NB4 (cell line): ENCODE measurements at regions not wholly inside any gene's neighbourhood (a gene's known extent, or its start where the extent isn't known, plus 50 kb on each side); places are given as distances from the start of the nearest gene placed in this dataset.

Source experiments
- DNase-seq: peaks from one replicate; pipeline ENCODE4 v3.0.0; 2010; ENCODE audit warnings: low read depth
- H3K4me3 ChIP-seq: one replicate; pipeline ENCODE4 v1.5.1; 2011; ENCODE audit warnings: mild to moderate bottlenecking, low read depth, low read length, moderate library complexity
- MAX ChIP-seq: IDR thresholded peaks from 2 replicates; pipeline ENCODE4 v1.6.1; 2011; ENCODE audit warnings: low read depth, low read length
- MYC ChIP-seq: IDR thresholded peaks from 2 replicates; pipeline ENCODE4 v1.6.1; 2011; ENCODE audit warnings: low read depth, low read length
- POLR2A ChIP-seq: IDR thresholded peaks from 2 replicates; pipeline ENCODE4 v1.6.1; 2011; ENCODE audit warnings: mild to moderate bottlenecking; ENCODE audit not compliant: insufficient read length; ENCODE audit errors: extremely low read depth
- TF ChIP-seq, protein P1 (sequence below): IDR thresholded peaks from one replicate; pipeline ENCODE4 v1.5.1; 2012; ENCODE audit warnings: low read depth, low read length

DNA sequence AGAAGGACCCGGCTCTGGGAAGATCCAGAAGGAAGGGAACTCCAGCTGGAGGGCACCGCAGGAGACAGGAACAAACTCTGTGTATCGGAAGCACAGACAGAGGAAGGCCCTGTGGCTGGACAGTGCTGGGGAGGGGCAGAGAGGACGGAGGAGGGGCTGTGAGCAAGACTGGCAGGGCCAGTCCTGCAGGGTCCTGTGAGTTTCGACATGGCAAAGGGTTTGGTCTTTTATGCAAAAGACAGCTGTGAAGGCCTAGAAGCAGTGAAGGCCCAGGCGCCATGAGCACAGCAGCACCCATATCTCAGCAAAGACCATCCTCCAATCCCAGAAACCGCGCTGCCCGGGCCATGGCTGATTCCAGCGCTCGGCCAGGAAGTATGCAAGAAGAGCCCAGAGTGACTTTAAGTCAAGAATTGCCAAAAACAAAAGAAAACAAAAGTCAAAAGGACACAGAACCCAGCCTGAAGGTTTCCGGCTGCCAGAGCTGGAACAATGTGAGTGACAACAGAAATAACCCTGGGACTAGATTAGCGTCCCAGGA is 126.5 kb downstream of the NCOR2 start:
- H3K4me3 ChIP-seq, result no peak overlapping the region
- TF ChIP-seq MAX (no peak), POLR2A (no peak), MYC (no peak)
- TF ChIP-seq, protein P1, sequence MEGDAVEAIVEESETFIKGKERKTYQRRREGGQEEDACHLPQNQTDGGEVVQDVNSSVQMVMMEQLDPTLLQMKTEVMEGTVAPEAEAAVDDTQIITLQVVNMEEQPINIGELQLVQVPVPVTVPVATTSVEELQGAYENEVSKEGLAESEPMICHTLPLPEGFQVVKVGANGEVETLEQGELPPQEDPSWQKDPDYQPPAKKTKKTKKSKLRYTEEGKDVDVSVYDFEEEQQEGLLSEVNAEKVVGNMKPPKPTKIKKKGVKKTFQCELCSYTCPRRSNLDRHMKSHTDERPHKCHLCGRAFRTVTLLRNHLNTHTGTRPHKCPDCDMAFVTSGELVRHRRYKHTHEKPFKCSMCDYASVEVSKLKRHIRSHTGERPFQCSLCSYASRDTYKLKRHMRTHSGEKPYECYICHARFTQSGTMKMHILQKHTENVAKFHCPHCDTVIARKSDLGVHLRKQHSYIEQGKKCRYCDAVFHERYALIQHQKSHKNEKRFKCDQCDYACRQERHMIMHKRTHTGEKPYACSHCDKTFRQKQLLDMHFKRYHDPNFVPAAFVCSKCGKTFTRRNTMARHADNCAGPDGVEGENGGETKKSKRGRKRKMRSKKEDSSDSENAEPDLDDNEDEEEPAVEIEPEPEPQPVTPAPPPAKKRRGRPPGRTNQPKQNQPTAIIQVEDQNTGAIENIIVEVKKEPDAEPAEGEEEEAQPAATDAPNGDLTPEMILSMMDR, result no peak

GRCh38 chr12:124440031-124440626 is 127.3 kb downstream of the NCOR2 start:
- H3K4me3 ChIP-seq, result no peak overlapping the region
- no peak for DNase-seq
- TF ChIP-seq POLR2A (no peak), MAX (no peak), MYC (no peak)
- TF ChIP-seq, protein P1, result no peak

More for the DNA sequence above, 126.5 kb downstream of the NCOR2 start:
- no peak for DNase-seq

DNA sequence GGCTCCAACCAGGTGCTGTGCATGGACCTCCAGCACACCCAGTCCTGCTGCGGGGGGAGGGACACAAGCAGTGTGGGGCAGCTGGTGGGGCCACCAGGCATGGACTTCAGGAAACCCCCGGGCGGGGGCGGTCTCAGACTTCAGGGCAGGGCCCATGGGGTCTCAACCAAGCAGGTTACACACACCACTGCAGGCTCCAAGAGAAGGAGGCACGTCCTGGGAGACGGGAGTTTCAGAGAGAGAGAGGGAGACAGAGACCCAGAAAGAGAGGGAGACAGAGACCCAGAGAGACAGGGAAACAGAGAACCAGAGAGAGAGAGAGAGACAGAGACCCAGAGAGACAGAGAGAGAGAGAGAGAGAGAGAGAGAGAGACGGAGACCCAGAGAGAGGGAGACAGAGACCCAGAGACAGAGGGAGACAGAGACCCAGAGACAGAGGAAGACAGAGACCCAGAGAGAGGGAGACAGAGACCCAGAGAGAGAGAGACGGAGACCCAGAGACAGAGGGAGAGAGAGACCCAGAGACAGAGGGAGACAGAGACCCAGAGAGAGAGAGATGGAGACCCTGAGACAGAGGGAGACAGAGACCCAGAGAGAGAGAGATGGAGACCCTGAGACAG is 128.9 kb downstream of the NCOR2 start:
- H3K4me3 ChIP-seq, result no peak overlapping the region
- no peak for TF ChIP-seq POLR2A
- TF ChIP-seq MAX, result no peak
- TF ChIP-seq MYC, result no peak
- TF ChIP-seq, protein P1, result no peak
- DNase-seq, result peak; percentile 40

DNA sequence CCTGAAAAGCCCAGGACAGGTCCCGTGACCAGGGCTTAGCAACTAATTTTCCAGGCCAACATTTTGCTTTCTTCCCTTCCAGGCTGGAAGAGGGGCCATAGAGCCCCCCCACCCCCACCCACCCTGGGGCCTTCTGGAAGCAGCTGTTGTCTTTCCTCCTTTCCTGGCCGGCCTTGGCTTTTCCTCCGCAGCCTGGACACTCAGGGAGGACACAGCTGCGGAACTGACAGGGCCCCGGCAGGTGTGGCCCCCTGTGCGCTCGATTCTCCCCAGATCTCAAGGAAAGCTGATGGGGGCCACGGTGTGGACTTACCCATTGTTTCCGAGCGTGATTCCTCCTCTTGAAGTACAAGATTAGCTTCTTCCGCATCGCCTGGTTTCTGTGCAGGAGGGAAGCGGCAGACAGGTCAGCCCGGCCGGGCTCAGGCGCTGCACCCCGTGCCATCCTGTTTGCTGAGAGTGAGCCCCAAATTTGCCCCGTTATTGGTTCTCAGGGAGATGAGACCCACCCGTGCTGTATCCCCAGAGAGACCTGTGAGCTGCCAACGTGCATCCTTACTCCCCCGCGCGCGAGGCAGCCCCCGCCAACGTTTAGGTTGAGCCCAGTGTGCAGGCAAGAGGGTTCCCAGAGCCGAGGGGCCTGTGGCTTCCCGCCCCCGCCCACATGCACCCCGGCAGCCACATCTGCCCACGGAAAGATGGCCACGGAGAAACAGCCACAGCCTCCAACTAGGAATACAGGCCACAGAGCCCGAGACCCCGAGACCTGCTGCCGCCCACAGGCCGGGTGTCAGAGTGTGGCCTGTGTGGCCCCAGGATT is 129.6 kb downstream of the NCOR2 start:
- H3K4me3 ChIP-seq, result no peak overlapping the region
- no peak for TF ChIP-seq MAX
- no peak for TF ChIP-seq MYC
- TF ChIP-seq, protein P1, result no peak
- TF ChIP-seq POLR2A, result no peak

GRCh38 chr12:124437121-124437520 is 130.3 kb downstream of the NCOR2 start:
- H3K4me3 ChIP-seq, result no peak overlapping the region
- no peak for DNase-seq
- no peak for TF ChIP-seq POLR2A
- TF ChIP-seq MYC, result no peak
- no peak for TF ChIP-seq MAX
- TF ChIP-seq, protein P1, result no peak

More for the DNA sequence above, 129.6 kb downstream of the NCOR2 start:
- peak; percentile 39 for DNase-seq
